Jurkat, Clone E6-1 (cell line): ENCODE measurements at regions not wholly inside any gene's neighbourhood (a gene's known extent, or its start where the extent isn't known, plus 50 kb on each side); places are given as distances from the start of the nearest gene placed in this dataset.
"Not testable (repeated sequence)": the region's sequence is repeated elsewhere in the genome, so short reads cannot be mapped to it uniquely, and the experiment has no call there.

Experiments used
- DNase-seq: peaks from one replicate; pipeline ENCODE4 v3.0.0-alpha.2; 2011; ENCODE audit warnings: low read depth, low spot score
- H3K4me3 ChIP-seq: 2 replicates; pipeline ENCODE4 v1.5.1; 2011; ENCODE audit warnings: mild to moderate bottlenecking, low read length, control low read depth, moderate library complexity

- no peak for DNase-seq
- no peak overlapping the region for H3K4me3 ChIP-seq
These were observed 276.8 kb upstream of the CNTNAP2 start for GRCh38 chr7:145839814-145840213.

- no peak overlapping the region for H3K4me3 ChIP-seq
These were observed 284.9 kb upstream of the CNTNAP2 start for GRCh38 chr7:145831616-145832206.

GRCh38 chr7:145817687-145818086 is 298.9 kb upstream of the CNTNAP2 start:
- H3K4me3 ChIP-seq, result no peak overlapping the region
- no peak for DNase-seq

More at GRCh38 chr7:145831616-145832206, 284.9 kb upstream of the CNTNAP2 start:
- no peak for DNase-seq

GRCh38 chr7:145812218-145812617 is 304.4 kb upstream of the CNTNAP2 start:
- no peak overlapping the region for H3K4me3 ChIP-seq
- no peak for DNase-seq

GRCh38 chr7:145805496-145805895 is 311.1 kb upstream of the CNTNAP2 start:
- not testable (repeated sequence) for DNase-seq, H3K4me3 ChIP-seq

GRCh38 chr7:145797507-145797906 is 319.1 kb upstream of the CNTNAP2 start:
- DNase-seq, result no peak
- no peak overlapping the region for H3K4me3 ChIP-seq

- DNase-seq, result no peak
- no peak overlapping the region for H3K4me3 ChIP-seq
These were observed 321.5 kb upstream of the CNTNAP2 start for GRCh38 chr7:145795132-145795531.

GRCh38 chr7:145784809-145785780 is 331.5 kb upstream of the CNTNAP2 start:
- no peak overlapping the region for H3K4me3 ChIP-seq
- DNase-seq, result no peak

GRCh38 chr7:145781388-145781787 is 335.2 kb upstream of the CNTNAP2 start:
- not testable (repeated sequence) for DNase-seq, H3K4me3 ChIP-seq

GRCh38 chr7:145779140-145779539 is 337.5 kb upstream of the CNTNAP2 start:
- no peak for DNase-seq
- H3K4me3 ChIP-seq, result no peak overlapping the region

- DNase-seq, result no peak
- H3K4me3 ChIP-seq, result no peak overlapping the region
These were observed 341.8 kb upstream of the CNTNAP2 start for GRCh38 chr7:145774777-145775176.

- no peak for DNase-seq
- H3K4me3 ChIP-seq, result no peak overlapping the region
These were observed 363.6 kb upstream of the CNTNAP2 start for GRCh38 chr7:145753004-145753403.

GRCh38 chr7:145737617-145738016 is 379.0 kb upstream of the CNTNAP2 start:
- no peak for DNase-seq
- no peak overlapping the region for H3K4me3 ChIP-seq

GRCh38 chr7:145735061-145735460 is 381.5 kb upstream of the CNTNAP2 start:
- no peak overlapping the region for H3K4me3 ChIP-seq
- no peak for DNase-seq

- no peak overlapping the region for H3K4me3 ChIP-seq
- no peak for DNase-seq
These were observed 384.1 kb upstream of the CNTNAP2 start for GRCh38 chr7:145732521-145732920.

- H3K4me3 ChIP-seq, result no peak overlapping the region
- DNase-seq, result no peak
These were observed 386.9 kb upstream of the CNTNAP2 start for GRCh38 chr7:145729691-145730090.

- DNase-seq, result no peak
- H3K4me3 ChIP-seq, result no peak overlapping the region
These were observed 398.5 kb upstream of the CNTNAP2 start for GRCh38 chr7:145718129-145718528.

- H3K4me3 ChIP-seq, result no peak overlapping the region
- no peak for DNase-seq
These were observed 416.1 kb upstream of the CNTNAP2 start for GRCh38 chr7:145700488-145700887.

GRCh38 chr7:145698526-145699262 is 417.9 kb upstream of the CNTNAP2 start:
- DNase-seq, result no peak
- no peak overlapping the region for H3K4me3 ChIP-seq
